Uterus (tissue), 2 donors: ENCODE measurements at regions not wholly inside any gene's neighbourhood (a gene's known extent, or its start where the extent isn't known, plus 50 kb on each side); places are given as distances from the start of the nearest gene placed in this dataset.

Experiments used
- POLR2A ChIP-seq, 2 donors: fragments of 450-650 bp; IDR thresholded peaks; one replicate each; pipeline ENCODE4 v1.6.1; 2016; ENCODE audit warnings: antibody characterized with exemption in 2 of 2, mild to moderate bottlenecking in 1 of 2, moderate library complexity in 1 of 2
- TF ChIP-seq, protein P1 (sequence below), 4 experiments: fragments of 200-600 bp in 2 of 4; fragments of 450-650 bp in 2 of 4; sonication (generic) in 2 of 4; IDR thresholded peaks; one replicate each; pipeline ENCODE4 v1.5.1; 2016 to 2019; ENCODE audit warnings: antibody characterized with exemption in 4 of 4, mild to moderate bottlenecking in 2 of 4, moderate library complexity in 1 of 4

GRCh38 chr5:104312481-104312880 lies 749.9 kb upstream of the NUDT12 start:
- TF ChIP-seq, protein P1, sequence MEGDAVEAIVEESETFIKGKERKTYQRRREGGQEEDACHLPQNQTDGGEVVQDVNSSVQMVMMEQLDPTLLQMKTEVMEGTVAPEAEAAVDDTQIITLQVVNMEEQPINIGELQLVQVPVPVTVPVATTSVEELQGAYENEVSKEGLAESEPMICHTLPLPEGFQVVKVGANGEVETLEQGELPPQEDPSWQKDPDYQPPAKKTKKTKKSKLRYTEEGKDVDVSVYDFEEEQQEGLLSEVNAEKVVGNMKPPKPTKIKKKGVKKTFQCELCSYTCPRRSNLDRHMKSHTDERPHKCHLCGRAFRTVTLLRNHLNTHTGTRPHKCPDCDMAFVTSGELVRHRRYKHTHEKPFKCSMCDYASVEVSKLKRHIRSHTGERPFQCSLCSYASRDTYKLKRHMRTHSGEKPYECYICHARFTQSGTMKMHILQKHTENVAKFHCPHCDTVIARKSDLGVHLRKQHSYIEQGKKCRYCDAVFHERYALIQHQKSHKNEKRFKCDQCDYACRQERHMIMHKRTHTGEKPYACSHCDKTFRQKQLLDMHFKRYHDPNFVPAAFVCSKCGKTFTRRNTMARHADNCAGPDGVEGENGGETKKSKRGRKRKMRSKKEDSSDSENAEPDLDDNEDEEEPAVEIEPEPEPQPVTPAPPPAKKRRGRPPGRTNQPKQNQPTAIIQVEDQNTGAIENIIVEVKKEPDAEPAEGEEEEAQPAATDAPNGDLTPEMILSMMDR (IDR thresholded peaks at IDR 0.05) = no peak
- no peak for TF ChIP-seq POLR2A (IDR thresholded peaks at IDR 0.05)
